ENCODE measurements at regions not wholly inside any gene's neighbourhood (a gene's known extent, or its start where the extent isn't known, plus 50 kb on each side); places are given as distances from the start of the nearest gene placed in this dataset.

DNA sequence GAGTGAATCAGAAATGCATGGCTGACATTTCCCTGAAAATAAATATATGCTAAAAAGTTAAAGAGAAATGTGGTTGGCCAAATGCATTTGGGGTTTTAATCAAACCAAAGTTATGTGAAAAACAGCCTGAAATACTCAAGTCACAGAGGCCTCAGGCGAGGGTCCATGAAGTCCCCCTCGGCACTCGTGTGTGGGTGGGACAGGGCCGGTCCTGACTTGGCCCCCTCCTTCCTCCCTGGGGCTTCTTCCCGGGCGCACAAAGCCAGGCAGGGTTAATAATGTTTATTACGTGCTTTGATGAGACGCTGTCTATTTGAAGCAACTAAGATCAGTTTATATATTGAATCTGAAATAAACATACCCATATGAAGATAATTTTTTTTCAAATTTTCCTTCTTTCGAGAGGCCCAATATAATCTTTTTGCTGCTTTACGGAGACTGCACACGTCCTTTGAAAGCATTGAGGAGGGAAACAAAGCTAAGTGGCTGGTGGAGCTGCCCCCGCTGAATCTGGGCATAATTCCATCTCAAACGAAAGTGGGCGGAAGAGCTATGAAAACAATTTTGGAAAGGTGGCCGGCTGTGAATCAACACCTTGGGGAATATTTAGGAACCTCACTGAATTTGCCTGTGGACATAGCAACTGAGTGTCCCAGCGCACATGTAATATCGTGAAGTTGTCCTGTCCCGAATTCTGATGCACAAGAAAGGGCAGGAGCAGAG is 55.8 kb upstream of the SMOC2 start:
- no peak overlapping the region for H2BK20ac ChIP-seq (ENCODE audit: low read depth, low read length)
- no peak overlapping the region for H3K14ac ChIP-seq (replicated peaks; ENCODE audit: low read depth, low read length)
- H3K4ac ChIP-seq (ENCODE audit: low read depth, low read length): no peak overlapping the region
- ChIA-PET CTCF (interaction anchor here (0.6 kb wide), 1 partner anchor 23 kb away, joined by 3 read pairs; no protein-coding TSS in a partner anchor), POLR2A (ENCODE audit: unreplicated experiment) (no interaction called here)
- H3K9ac ChIP-seq (ENCODE audit: low read depth, low read length): no peak overlapping the region
- TF ChIP-seq FOS (IDR thresholded peaks at IDR 0.05; ENCODE audit: low read depth, low read length): no peak
- TF ChIP-seq, protein P1, sequence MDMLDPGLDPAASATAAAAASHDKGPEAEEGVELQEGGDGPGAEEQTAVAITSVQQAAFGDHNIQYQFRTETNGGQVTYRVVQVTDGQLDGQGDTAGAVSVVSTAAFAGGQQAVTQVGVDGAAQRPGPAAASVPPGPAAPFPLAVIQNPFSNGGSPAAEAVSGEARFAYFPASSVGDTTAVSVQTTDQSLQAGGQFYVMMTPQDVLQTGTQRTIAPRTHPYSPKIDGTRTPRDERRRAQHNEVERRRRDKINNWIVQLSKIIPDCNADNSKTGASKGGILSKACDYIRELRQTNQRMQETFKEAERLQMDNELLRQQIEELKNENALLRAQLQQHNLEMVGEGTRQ (IDR thresholded peaks at IDR 0.05; ENCODE audit: low read depth, low read length): no peak
- TF ChIP-seq MAFK (IDR thresholded peaks at IDR 0.05; ENCODE audit: low read depth, low read length): no peak
- TF ChIP-seq SMC3 (IDR thresholded peaks at IDR 0.05; ENCODE audit: low read depth, low read length): no peak
- no peak for TF ChIP-seq CHD1 (IDR thresholded peaks at IDR 0.05; ENCODE audit: low read depth, low read length)
- TF ChIP-seq RCOR1 (IDR thresholded peaks at IDR 0.05; ENCODE audit: insufficient replicate concordance, low read length): no peak
- no peak for TF ChIP-seq MXI1 (IDR thresholded peaks at IDR 0.05; ENCODE audit: borderline replicate concordance, low read depth, low read length)
- TF ChIP-seq BHLHE40 (IDR thresholded peaks at IDR 0.05; ENCODE audit: low read depth, low read length): no peak
- no peak for TF ChIP-seq NFE2L2 (IDR thresholded peaks at IDR 0.05; ENCODE audit: low read depth, low read length)
- no peak for TF ChIP-seq CEBPB (IDR thresholded peaks at IDR 0.05; ENCODE audit: low read depth, low read length)
- H3K4me2 ChIP-seq (ENCODE audit: low read depth, low read length): no peak overlapping the region
- H3K56ac ChIP-seq (ENCODE audit: extremely low read depth, insufficient read depth, low read length): no peak overlapping the region
- no peak overlapping the region for H2AK9ac ChIP-seq (replicated peaks; ENCODE audit: low read depth, low read length, poor library complexity)
- H4K8ac ChIP-seq (ENCODE audit: low read depth in 2 of 2, low read length in 2 of 2): no peak overlapping the region
- H3K9me1 ChIP-seq (ENCODE audit: insufficient read depth, low read length): no peaks in the 10 kb centered on the region
- H4K91ac ChIP-seq (ENCODE audit: insufficient read depth, low read depth, low read length): no peak overlapping the region
- in situ Hi-C loops (cut with MboI; ENCODE audit: low sequenced_read_pairs): no loop called here
- 24% methylated on average over 3 of the region's 18 CpGs; no CpG with 5 or more reads in 1 of the 2 experiments for WGBS, 2 experiments (ENCODE audit: extremely low coverage in 2 of 2, insufficient read length in 1 of 2)
- DNase-seq (no peak), ATAC-seq (ENCODE audit: low read depth) (no peak)
- H3K36me3 ChIP-seq (ENCODE audit: control insufficient read depth, insufficient read depth, low read length): no peaks in the 10 kb centered on the region
- no peak overlapping the region for H3K18ac ChIP-seq (ENCODE audit: low read depth, low read length)
- no peak overlapping the region for H2AFZ ChIP-seq (replicated peaks; ENCODE audit: low read length, poor library complexity)
- dilution Hi-C loops (cut with HindIII; ENCODE audit: low sequenced_read_pairs, unreplicated experiment): no loop called here
- peaks cover 64% of the 10 kb centered on the region for H3K9me3 ChIP-seq (ENCODE audit: control insufficient read depth, insufficient read depth, low read length)
- H4K5ac ChIP-seq (ENCODE audit: low read depth, low read length): no peak overlapping the region
- no peaks in the 10 kb centered on the region for H4K20me1 ChIP-seq (ENCODE audit: insufficient read depth, low read length)
- no peaks in the 10 kb centered on the region for H3K27me3 ChIP-seq (ENCODE audit: control insufficient read depth, insufficient read depth, low read length)
- H3K23ac ChIP-seq (ENCODE audit: low read depth, low read length): no peak overlapping the region
- intact Hi-C loops (cut with micrococcal nuclease): no loop called here
- no peak overlapping the region for H3K4me3 ChIP-seq (ENCODE audit: insufficient read depth, low read depth, low read length)
- H3K4me1 ChIP-seq (ENCODE audit: control insufficient read depth, insufficient read depth, low read length): no peaks in the 10 kb centered on the region
- no peaks in the 10 kb centered on the region for H3K79me1 ChIP-seq (ENCODE audit: low read depth in 1 of 2, low read length in 2 of 2)
- no peak overlapping the region for H2AK5ac ChIP-seq (ENCODE audit: low read depth, low read length)
- H3K27ac ChIP-seq (ENCODE audit: insufficient read depth, low read length): no peak overlapping the region
- H2BK5ac ChIP-seq (ENCODE audit: low read depth, low read length, poor library complexity, severe bottlenecking): no peak overlapping the region
- H2BK15ac ChIP-seq (ENCODE audit: low read depth, low read length): no peak overlapping the region
- no peak overlapping the region for H2BK120ac ChIP-seq (ENCODE audit: low read depth, low read length)
- no TSS peak for BruUV-seq (replicated peaks)
